ENCODE measurements at regions not wholly inside any gene's neighbourhood (a gene's known extent, or its start where the extent isn't known, plus 50 kb on each side); places are given as distances from the start of the nearest gene placed in this dataset.

DNA sequence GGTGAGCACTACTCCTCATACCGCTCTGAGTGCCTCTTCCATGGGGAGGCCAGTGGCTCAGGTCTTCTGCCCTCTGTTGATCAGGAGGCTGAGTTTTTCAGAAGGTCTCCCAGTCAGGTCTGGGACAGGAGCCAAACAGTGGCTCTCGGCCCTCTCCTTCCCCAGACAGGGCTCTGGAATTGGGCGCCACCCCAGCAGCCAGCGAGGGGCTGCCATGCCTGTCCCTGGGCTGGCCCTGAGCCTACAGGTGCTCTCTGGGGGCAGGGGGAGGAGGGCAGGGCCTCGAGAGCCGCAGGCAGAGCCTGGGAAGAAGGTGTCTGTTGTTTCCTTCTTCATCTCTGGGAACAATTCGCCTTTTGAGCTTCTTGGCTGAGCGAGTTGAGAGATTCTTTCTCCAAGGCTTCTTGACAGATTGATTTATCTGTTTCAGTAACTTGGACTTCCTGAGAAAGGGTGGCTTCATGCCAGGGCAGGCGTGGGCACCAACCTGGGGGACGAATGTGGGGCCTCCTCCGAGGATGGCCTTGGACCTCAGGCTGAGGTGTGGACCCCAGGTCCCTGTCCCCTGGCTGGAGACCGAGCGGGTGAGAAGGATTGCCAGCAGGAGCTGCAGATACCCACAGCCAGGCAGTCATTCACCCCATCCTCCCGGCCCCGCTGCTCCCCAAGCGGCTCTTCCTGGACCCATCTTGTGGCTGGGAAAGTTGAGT, 64.7 kb upstream of the GLI2 start (continued):
- TF ChIP-seq, protein P1, sequence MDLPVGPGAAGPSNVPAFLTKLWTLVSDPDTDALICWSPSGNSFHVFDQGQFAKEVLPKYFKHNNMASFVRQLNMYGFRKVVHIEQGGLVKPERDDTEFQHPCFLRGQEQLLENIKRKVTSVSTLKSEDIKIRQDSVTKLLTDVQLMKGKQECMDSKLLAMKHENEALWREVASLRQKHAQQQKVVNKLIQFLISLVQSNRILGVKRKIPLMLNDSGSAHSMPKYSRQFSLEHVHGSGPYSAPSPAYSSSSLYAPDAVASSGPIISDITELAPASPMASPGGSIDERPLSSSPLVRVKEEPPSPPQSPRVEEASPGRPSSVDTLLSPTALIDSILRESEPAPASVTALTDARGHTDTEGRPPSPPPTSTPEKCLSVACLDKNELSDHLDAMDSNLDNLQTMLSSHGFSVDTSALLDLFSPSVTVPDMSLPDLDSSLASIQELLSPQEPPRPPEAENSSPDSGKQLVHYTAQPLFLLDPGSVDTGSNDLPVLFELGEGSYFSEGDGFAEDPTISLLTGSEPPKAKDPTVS (IDR thresholded peaks at IDR 0.05; ENCODE audit: low read depth, low read length), result no peak
- no peak for TF ChIP-seq SMARCA5 (IDR thresholded peaks at IDR 0.05)
- TF ChIP-seq YY1 (IDR thresholded peaks at IDR 0.05; ENCODE audit: low read depth, low read length), result no peak
- TF ChIP-seq PML (IDR thresholded peaks at IDR 0.05; ENCODE audit: low read length), result no peak
- TF ChIP-seq, protein P2, sequence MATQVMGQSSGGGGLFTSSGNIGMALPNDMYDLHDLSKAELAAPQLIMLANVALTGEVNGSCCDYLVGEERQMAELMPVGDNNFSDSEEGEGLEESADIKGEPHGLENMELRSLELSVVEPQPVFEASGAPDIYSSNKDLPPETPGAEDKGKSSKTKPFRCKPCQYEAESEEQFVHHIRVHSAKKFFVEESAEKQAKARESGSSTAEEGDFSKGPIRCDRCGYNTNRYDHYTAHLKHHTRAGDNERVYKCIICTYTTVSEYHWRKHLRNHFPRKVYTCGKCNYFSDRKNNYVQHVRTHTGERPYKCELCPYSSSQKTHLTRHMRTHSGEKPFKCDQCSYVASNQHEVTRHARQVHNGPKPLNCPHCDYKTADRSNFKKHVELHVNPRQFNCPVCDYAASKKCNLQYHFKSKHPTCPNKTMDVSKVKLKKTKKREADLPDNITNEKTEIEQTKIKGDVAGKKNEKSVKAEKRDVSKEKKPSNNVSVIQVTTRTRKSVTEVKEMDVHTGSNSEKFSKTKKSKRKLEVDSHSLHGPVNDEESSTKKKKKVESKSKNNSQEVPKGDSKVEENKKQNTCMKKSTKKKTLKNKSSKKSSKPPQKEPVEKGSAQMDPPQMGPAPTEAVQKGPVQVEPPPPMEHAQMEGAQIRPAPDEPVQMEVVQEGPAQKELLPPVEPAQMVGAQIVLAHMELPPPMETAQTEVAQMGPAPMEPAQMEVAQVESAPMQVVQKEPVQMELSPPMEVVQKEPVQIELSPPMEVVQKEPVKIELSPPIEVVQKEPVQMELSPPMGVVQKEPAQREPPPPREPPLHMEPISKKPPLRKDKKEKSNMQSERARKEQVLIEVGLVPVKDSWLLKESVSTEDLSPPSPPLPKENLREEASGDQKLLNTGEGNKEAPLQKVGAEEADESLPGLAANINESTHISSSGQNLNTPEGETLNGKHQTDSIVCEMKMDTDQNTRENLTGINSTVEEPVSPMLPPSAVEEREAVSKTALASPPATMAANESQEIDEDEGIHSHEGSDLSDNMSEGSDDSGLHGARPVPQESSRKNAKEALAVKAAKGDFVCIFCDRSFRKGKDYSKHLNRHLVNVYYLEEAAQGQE (IDR thresholded peaks at IDR 0.05; ENCODE audit: low read depth, low read length), result no peak

DNA sequence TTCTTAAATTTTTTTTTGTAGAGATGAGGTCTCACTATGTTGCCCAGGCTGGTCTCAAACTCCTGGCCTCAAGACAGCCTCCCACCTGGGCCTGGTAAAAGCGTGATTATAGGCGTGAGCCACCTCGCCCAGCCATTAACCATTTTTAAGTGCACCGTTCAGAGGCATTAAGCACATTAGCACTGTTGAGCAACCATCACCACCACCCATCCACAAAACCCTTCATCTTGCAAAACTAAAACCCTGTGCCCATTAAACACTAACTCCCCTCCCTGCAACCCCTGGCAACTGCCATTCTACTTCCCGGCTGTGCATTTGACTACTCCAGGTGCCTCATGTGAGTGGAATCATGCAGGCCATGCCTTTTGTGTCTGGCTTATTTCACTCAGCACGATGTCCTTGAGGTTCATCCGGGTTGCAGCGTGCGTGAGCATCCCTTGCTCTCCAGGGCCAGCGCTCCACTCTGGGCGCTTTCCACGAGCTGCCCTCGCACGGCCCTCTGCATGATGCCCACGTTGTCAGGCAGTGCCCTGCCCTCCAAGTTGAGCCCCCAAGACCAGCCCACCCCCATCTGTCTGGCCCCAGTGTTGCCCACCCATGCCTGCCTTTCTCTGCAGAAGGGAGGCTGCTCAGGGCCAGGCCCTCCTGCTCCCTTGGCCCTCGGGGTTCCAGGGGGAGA, 63.0 kb upstream of the GLI2 start:
- Histone ChIP-seq H3K79me2 (ENCODE audit: control insufficient read depth, insufficient read depth, low read length) (no peaks in the 10 kb centered on the region), H3K27me3 (replicated peaks in 1 of 2; ENCODE audit: control insufficient read depth in 2 of 2, insufficient read depth in 2 of 2, low read length in 1 of 2) (no peaks in the 10 kb centered on the region), H3K36me3 (ENCODE audit: control insufficient read depth in 2 of 2, insufficient read depth in 2 of 2, low read length in 1 of 2) (no peaks in the 10 kb centered on the region), H4K20me1 (ENCODE audit: control insufficient read depth, insufficient read depth) (no peaks in the 10 kb centered on the region), H3K9me3 (replicated peaks; ENCODE audit: control insufficient read depth, insufficient read depth, low read length) (no peaks in the 10 kb centered on the region), H3K4me3 (no peak overlapping the region), H3K4me1 (ENCODE audit: control insufficient read depth, insufficient read depth, low read length) (no peaks in the 10 kb centered on the region), H3K9ac (ENCODE audit: control insufficient read depth, insufficient read depth, low read length) (no peak overlapping the region), H3K27ac (ENCODE audit: control insufficient read depth, insufficient read depth) (no peak overlapping the region), H2AFZ (ENCODE audit: control insufficient read depth, low read depth, low read length) (no peak overlapping the region), H3K4me2 (ENCODE audit: control insufficient read depth, insufficient read depth) (no peak overlapping the region)
- in situ Hi-C loops (cut with MboI) (loop anchor here (10.0 kb wide), 1 partner anchor 968 kb away; no protein-coding TSS in a partner anchor), intact Hi-C loops (cut with micrococcal nuclease; ENCODE audit: unreplicated experiment) (no loop called here)
- no peak for DNase-seq (ENCODE audit: low read depth, low spot score)
- SMC1A ChIA-PET (ENCODE audit: uncharacterized antibody, unreplicated experiment), result no interaction called here
- no peak for ATAC-seq
- WGBS (ENCODE audit: insufficient coverage, insufficient replicate concordance, low lambda C conversion rate, missing lambda C conversion rate), result 33% methylated on average over 16 of the region's 16 CpGs
- no peak for FAIRE-seq
- BruUV-seq (replicated peaks), result no TSS peak
- POLR2A ChIA-PET, result no interaction called here
- RAD21 ChIA-PET (ENCODE audit: unreplicated experiment), result no interaction called here
- CTCF ChIA-PET, result no interaction called here
- TF ChIP-seq CBFB (IDR thresholded peaks at IDR 0.05; ENCODE audit: low read depth), result no peak
- TF ChIP-seq TCF7 (IDR thresholded peaks at IDR 0.05; ENCODE audit: borderline replicate concordance), result no peak
- TF ChIP-seq, protein P3, sequence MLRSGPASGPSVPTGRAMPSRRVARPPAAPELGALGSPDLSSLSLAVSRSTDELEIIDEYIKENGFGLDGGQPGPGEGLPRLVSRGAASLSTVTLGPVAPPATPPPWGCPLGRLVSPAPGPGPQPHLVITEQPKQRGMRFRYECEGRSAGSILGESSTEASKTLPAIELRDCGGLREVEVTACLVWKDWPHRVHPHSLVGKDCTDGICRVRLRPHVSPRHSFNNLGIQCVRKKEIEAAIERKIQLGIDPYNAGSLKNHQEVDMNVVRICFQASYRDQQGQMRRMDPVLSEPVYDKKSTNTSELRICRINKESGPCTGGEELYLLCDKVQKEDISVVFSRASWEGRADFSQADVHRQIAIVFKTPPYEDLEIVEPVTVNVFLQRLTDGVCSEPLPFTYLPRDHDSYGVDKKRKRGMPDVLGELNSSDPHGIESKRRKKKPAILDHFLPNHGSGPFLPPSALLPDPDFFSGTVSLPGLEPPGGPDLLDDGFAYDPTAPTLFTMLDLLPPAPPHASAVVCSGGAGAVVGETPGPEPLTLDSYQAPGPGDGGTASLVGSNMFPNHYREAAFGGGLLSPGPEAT (IDR thresholded peaks at IDR 0.05; ENCODE audit: low read depth), result no peak
- no peak for TF ChIP-seq EP300 (IDR thresholded peaks at IDR 0.05; ENCODE audit: borderline replicate concordance in 1 of 2, control insufficient read depth in 1 of 2, low read depth in 2 of 2, low read length in 2 of 2)
- no peak for TF ChIP-seq CBX5 (IDR thresholded peaks at IDR 0.05; ENCODE audit: low read depth)
- no peak for TF ChIP-seq KDM1A (IDR thresholded peaks at IDR 0.05; ENCODE audit: borderline replicate concordance)
- no peak for TF ChIP-seq SP1 (IDR thresholded peaks at IDR 0.05; ENCODE audit: low read depth, low read length)
- no peak for TF ChIP-seq MYC (IDR thresholded peaks at IDR 0.05; ENCODE audit: insufficient read depth, insufficient read length, insufficient replicate concordance, low read length, severe bottlenecking)
- TF ChIP-seq NFYA (IDR thresholded peaks at IDR 0.05; ENCODE audit: borderline replicate concordance, low read depth, low read length), result no peak

All from GM12878 (cell line).